ENCODE measurements at regions not wholly inside any gene's neighbourhood (a gene's known extent, or its start where the extent isn't known, plus 50 kb on each side); places are given as distances from the start of the nearest gene placed in this dataset.
"Not testable (repeated sequence)": the region's sequence is repeated elsewhere in the genome, so short reads cannot be mapped to it uniquely, and the experiment has no call there.

- Mint-ChIP-seq H3K4me3 (peak overlapping the region; percentile 39 to 88 (median 78)), H3K4me1 (peaks cover 38 to 47% (median 45%) of the 10 kb centered on the region in 3 donors), H3K27ac (peak overlapping the region; percentile 25 to 86 (median 84))
- H3K36me3 Mint-ChIP-seq, H3K9me3 Mint-ChIP-seq, H3K27me3 Mint-ChIP-seq: not testable (repeated sequence)
Observed at GRCh38 chr2:47698436-47698972, 84.4 kb upstream of the MSH6 start.

DNA sequence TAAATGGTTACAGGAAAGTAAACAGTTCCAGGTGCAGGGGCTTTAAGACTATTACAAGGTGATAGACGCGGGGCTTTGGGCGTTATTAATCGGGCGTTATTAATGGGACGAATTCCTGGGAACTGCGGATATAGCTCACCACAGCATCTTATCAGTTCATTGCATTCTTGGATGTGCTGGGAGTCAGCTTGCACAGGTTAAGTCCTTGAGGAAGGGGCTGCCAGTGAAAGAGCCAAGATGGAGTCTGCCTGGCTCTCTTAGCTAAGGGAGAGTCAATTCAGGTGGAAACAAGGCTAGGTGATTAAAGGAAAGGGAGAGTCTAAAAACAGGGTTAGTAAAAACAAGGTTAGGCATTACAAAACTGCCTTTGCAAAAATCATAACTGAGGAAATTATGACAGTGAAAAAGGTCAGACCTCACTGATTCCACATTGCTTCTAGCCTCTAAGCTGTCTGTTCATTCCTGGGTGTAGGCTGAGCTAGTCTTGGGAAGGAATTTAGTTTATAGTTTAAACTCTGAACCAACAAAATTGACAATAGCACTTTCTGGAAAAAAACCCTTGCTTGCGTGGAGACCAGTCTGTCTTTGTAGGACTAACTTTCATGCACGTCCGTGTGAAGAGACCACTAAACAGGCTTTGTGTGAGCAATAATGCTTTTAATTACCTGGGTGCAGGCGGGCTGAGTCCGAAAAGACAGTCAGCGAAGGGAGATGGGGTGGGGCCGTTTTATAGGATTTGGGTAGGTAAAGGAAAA is 85.1 kb upstream of the MSH6 start:
- Mint-ChIP-seq H3K4me3 (peak overlapping the region; percentile 39 to 88 (median 61)), H3K4me1 (peaks cover 38 to 47% (median 45%) of the 10 kb centered on the region in 3 donors), H3K27ac (peak overlapping the region; percentile 25 to 96 (median 84))
- H3K36me3 Mint-ChIP-seq, H3K27me3 Mint-ChIP-seq, H3K9me3 Mint-ChIP-seq: not testable (repeated sequence)

DNA sequence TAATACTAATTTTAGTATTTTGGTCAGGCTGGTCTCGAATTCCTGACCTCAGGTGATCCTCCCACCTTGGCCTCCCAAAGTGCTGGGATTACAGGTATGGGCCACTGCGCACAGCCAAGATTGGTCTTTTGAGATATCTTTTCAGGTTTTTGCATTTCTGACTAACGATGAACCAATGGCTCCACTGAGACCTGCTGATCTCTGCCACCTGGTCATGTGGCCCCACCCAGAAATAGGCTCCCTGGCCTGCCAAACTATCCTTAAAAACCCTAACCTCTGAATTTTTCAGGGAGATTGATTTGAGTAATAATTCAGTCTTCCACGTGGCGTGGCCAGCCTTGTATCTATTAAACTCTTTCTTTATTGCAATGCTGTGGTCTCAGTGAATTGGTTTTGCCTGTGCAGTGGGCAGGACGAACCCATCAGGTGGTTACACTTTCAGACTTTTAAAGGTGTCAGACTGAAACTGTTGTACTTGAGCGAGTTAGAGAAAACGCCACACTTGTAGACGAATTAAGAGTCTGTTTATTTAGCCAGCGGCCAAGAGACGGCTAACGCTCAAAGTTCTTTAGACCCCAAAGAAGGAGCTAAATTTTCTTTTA is 85.8 kb upstream of the MSH6 start:
- Mint-ChIP-seq H3K27me3 (peaks cover 3% of the 10 kb centered on the region), H3K27ac (peak overlapping the region; percentile 25 to 96 (median 84)), H3K4me3 (peak overlapping the region; percentile 39 to 88 (median 82)), H3K4me1 (peaks cover 39 to 44% (median 41%) of the 10 kb centered on the region in 3 donors), H3K9me3 (peaks cover 0 to 1% (median 0%) of the 10 kb centered on the region in 3 donors), H3K36me3 (peaks cover 4% of the 10 kb centered on the region)

GRCh38 chr2:47696478-47696831 is 86.5 kb upstream of the MSH6 start:
- H3K27me3 Mint-ChIP-seq: peaks cover 3% of the 10 kb centered on the region
- peak overlapping the region; percentile 39 to 88 (median 82) for H3K4me3 Mint-ChIP-seq
- H3K27ac Mint-ChIP-seq: peak overlapping the region; percentile 25 to 92 (median 65)
- H3K9me3 Mint-ChIP-seq: peaks cover 0 to 1% (median 0%) of the 10 kb centered on the region in 3 donors
- peaks cover 44 to 46% (median 46%) of the 10 kb centered on the region in 3 donors for H3K4me1 Mint-ChIP-seq
- peaks cover 4% of the 10 kb centered on the region for H3K36me3 Mint-ChIP-seq

DNA sequence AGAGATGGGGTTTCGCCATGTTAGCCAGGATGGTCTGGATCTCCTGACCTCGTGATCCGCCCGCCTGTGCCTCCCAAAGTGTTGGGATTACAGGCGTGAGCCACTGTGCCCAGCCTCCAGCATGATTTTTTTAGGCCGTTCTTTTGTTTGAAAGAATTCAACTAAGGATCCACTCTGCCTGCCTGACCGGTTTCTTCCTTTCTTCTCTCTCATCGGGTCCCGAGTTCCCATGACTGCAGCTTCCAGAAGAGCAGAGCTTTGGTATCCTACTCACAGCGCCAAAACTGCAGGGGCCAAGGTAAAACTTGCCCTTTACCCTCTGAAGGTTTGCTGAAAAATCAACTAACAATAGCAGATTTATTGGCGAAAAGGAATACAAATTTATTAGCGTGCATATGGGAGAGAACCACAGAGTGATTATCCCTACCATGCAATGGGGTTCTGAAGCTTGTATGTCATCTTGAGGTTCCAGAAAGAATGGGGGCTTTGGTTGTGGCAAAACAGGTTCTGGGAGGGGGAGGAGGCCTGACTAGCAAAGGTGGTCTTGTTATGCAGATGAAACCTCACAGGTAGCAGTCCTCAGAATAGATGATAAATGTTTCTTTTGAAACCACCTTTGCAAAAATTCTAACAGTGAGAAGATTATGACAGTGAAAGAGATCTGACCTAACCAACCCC is 87.0 kb upstream of the MSH6 start:
- Mint-ChIP-seq H3K27ac (peak overlapping the region; percentile 25 to 92 (median 65)), H3K9me3 (peaks cover 0 to 1% (median 0%) of the 10 kb centered on the region in 3 donors), H3K4me3 (peak overlapping the region; percentile 39 to 88 (median 82)), H3K36me3 (peaks cover 4% of the 10 kb centered on the region), H3K4me1 (peaks cover 43 to 44% (median 44%) of the 10 kb centered on the region in 3 donors), H3K27me3 (peaks cover 3% of the 10 kb centered on the region)

DNA sequence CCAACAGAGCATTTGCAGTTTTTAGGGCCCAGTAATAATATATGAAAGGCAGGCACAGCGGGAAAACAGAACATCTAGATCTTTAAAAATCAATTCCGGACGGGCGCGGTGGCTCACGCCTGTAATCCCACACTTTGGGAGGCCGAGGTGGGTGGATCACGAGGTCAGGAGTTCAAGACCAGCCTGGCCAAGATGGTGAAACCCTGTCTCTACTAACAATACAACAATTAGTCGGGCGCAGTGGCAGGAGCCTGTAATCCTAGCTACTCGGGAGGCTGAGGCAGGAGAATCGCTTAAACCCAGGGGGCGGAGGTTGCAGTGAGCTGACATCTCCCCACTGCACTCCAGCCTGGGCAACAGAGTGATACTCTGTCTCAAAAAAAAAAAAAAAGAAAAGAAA is 88.5 kb upstream of the MSH6 start:
- not testable (repeated sequence) for H3K36me3 Mint-ChIP-seq, H3K9me3 Mint-ChIP-seq, H3K27me3 Mint-ChIP-seq
- H3K4me1 Mint-ChIP-seq: peaks cover 43 to 48% (median 47%) of the 10 kb centered on the region in 3 donors
- peak overlapping the region in 3 of 4 donors; percentile 3 to 88 (median 12) for H3K4me3 Mint-ChIP-seq
- H3K27ac Mint-ChIP-seq: peak overlapping the region in 2 of 3 donors; percentile 17 to 25

DNA sequence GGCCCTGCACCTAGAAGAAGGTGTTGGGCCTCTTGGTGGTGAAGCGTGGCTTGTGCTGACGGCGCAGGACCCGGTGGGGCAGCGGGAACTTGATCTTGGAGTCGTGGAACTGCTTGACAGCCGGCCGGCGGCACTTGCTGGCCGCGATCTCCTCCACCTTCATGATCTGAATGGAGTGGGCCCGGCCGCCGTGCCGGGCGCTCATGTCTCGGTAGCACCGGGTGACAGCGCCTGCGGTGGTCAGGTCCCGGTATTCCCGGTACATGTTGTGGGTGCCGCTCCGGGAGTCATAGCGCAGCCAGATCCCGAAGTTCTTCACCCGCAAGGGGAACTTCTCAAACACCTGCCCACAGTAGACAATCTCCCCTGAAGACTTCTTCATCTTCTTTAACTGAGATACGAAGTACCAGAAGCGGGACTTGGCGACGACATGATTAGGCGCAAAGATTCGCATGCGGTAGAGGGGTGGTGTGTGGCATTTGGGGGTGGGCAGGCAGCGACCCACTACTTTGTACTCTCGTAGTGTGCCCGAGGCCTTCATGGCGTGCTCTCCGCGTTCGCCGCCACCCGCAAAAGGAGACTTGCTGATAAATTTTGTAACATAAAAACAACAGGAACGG is 92.1 kb upstream of the MSH6 start:
- H3K4me1 Mint-ChIP-seq: peaks cover 24 to 30% (median 27%) of the 10 kb centered on the region in 3 donors
- not testable (repeated sequence) for H3K9me3 Mint-ChIP-seq, H3K36me3 Mint-ChIP-seq, H3K27me3 Mint-ChIP-seq
- H3K27ac Mint-ChIP-seq: peak overlapping the region in 1 of 3 donors; percentile 47
- peak overlapping the region in 1 of 4 donors; percentile 58 for H3K4me3 Mint-ChIP-seq

DNA sequence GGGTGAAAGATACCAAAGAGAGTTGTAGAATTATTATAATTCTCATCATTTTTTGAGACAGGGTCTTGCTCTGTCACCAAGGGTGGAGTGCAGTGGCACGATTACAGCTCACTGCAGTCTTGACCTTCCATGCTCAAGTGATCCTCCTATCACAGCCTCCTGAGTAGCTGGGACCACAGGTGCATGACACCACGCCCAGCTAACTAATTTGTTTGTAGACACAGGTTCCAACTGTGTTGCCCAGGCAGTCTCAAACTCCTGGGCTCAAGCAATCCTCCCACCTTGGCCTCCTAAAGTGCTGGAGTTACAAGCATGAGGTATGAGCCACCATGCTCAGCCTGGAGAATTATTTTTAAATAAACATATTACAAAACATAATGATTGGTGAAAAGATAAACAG is 92.8 kb upstream of the MSH6 start:
- peak overlapping the region in 1 of 4 donors; percentile 81 for H3K4me3 Mint-ChIP-seq
- H3K27ac Mint-ChIP-seq: no peak overlapping the region
- H3K4me1 Mint-ChIP-seq: peaks cover 19 to 25% (median 24%) of the 10 kb centered on the region in 3 donors
- H3K27me3 Mint-ChIP-seq: no peaks in the 10 kb centered on the region
- no peaks in the 10 kb centered on the region for H3K9me3 Mint-ChIP-seq
- H3K36me3 Mint-ChIP-seq: no peaks in the 10 kb centered on the region

GRCh38 chr2:47689118-47689517 is 93.8 kb upstream of the MSH6 start:
- not testable (repeated sequence) for H3K27me3 Mint-ChIP-seq, H3K36me3 Mint-ChIP-seq, H3K9me3 Mint-ChIP-seq
- Mint-ChIP-seq H3K4me1 (peaks cover 16 to 20% (median 18%) of the 10 kb centered on the region in 3 donors), H3K27ac (peak overlapping the region in 1 of 3 donors; percentile 76), H3K4me3 (peak overlapping the region in 3 of 4 donors; percentile 7 to 57 (median 23))

DNA sequence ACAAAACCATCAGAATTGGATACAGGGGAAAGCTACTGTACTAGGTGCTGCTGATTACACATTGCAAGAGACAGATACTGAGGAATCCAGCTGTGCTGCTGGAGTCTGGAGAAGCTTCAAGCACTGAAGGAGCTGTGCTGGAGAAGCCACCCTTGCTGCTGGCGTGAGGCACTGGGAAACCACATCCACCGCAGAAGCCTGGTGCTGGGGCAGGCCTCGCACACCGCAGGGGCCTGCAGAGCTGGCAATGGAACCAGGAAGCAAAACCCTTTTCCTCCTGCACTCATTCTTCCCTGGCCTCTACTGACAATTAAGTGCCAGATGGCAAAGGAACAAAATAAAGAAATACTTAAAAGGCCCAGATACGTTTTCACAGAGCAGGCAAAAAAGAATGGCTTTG is 94.4 kb upstream of the MSH6 start:
- Mint-ChIP-seq H3K27ac (peak overlapping the region in 1 of 3 donors; percentile 76), H3K4me1 (peaks cover 16 to 20% (median 17%) of the 10 kb centered on the region in 3 donors), H3K9me3 (no peaks in the 10 kb centered on the region), H3K36me3 (no peaks in the 10 kb centered on the region), H3K27me3 (no peaks in the 10 kb centered on the region), H3K4me3 (peak overlapping the region in 2 of 4 donors; percentile 7 to 44)

- Mint-ChIP-seq H3K9me3 (no peaks in the 10 kb centered on the region), H3K4me3 (no peak overlapping the region), H3K36me3 (no peaks in the 10 kb centered on the region), H3K4me1 (peaks cover 16 to 20% (median 17%) of the 10 kb centered on the region in 3 donors), H3K27ac (no peak overlapping the region), H3K27me3 (no peaks in the 10 kb centered on the region)
Observed at GRCh38 chr2:47687856-47688255, 95.1 kb upstream of the MSH6 start.

DNA sequence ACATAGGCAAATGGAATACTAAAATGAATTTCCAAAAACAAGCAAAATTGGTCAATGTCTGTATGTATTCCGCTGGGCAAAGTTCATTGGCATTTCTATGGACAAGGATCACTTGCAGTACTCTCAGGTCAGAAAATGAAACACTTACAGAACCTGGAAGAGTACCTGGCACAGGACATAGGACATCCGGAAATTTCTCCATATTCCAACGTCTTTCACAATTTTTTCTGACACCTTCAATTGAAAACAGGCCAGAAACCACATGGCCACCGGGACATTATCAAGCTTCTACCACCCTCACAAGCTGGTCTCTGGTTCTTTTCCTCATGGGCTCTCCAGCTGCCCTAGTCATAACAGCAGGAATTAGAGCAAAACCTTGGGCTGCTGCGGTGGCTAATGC is 96.9 kb upstream of the MSH6 start:
- H3K4me3 Mint-ChIP-seq: no peak overlapping the region
- no peak overlapping the region for H3K27ac Mint-ChIP-seq
- peaks cover 10 to 15% (median 14%) of the 10 kb centered on the region in 3 donors for H3K4me1 Mint-ChIP-seq

DNA sequence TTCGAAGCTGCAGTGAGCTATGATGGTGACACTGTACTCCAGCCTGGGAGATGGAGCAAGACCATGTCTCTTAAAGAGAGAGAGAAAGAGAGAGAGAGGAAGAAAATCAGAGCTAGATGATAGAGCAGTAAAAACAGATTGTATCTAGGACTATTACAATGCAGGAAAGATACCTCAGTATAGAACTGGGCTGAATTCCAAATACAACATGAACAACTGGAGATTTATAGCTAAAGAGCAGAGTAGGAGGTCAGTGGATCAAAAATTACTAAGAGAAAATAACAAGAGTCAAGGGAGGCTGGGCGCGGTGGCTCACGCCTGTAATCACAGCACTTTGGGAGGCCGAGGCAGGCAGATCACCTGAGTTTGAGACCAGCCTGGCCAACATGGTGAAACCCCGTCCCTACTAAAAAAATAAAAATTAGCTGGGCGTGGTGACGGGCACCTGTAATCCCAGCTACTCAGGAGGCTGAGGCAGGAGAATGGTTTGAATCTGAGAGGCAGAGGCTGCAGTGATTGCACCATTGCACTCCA is 100.7 kb upstream of the MSH6 start:
- Mint-ChIP-seq H3K4me3 (no peak overlapping the region), H3K4me1 (peaks cover 0 to 3% (median 0%) of the 10 kb centered on the region in 3 donors), H3K36me3 (no peaks in the 10 kb centered on the region), H3K27ac (peak overlapping the region in 2 of 3 donors; percentile 14 to 85), H3K27me3 (no peaks in the 10 kb centered on the region), H3K9me3 (no peaks in the 10 kb centered on the region)

More for the DNA sequence above, 96.9 kb upstream of the MSH6 start:
- Mint-ChIP-seq H3K36me3 (no peaks in the 10 kb centered on the region), H3K27me3 (no peaks in the 10 kb centered on the region), H3K9me3 (no peaks in the 10 kb centered on the region)

GRCh38 chr2:47676261-47676926 is 105.6 kb upstream of the KCNK12 start:
- no peaks in the 10 kb centered on the region for H3K36me3 Mint-ChIP-seq
- H3K4me1 Mint-ChIP-seq: peaks cover 0 to 1% (median 0%) of the 10 kb centered on the region in 3 donors
- no peaks in the 10 kb centered on the region for H3K9me3 Mint-ChIP-seq
- H3K4me3 Mint-ChIP-seq: no peak overlapping the region
- no peaks in the 10 kb centered on the region for H3K27me3 Mint-ChIP-seq
- H3K27ac Mint-ChIP-seq: no peak overlapping the region
